Thyroid gland (tissue), 4 donors: ENCODE measurements at regions not wholly inside any gene's neighbourhood (a gene's known extent, or its start where the extent isn't known, plus 50 kb on each side); places are given as distances from the start of the nearest gene placed in this dataset.
"Not testable (repeated sequence)": the region's sequence is repeated elsewhere in the genome, so short reads cannot be mapped to it uniquely, and the experiment has no call there.

Source experiments
- DNase-seq, 2 donors: peaks; one replicate each; pipeline ENCODE4 v3.0.0-alpha.2; 2019
- H3K27ac ChIP-seq, 3 donors: fragments of 200-600 bp; sonication (generic); 1 replicate in 2 of 3; 2 replicates in 1 of 3; pipeline ENCODE4 v1.5.1; 2016 to 2019; ENCODE audit warnings: mild to moderate bottlenecking in 1 of 3, moderate library complexity in 1 of 3
- H3K27me3 ChIP-seq: fragments of 200-600 bp; sonication (generic); one replicate; pipeline ENCODE4 v1.5.1; 2019
- H3K36me3 ChIP-seq, 2 donors: fragments of 200-600 bp; sonication (generic); one replicate each; pipeline ENCODE4 v1.5.1; 2016 to 2019
- H3K4me1 ChIP-seq, 2 donors: fragments of 200-600 bp; sonication (generic); one replicate each; pipeline ENCODE4 v1.5.1; 2017 to 2019
- H3K4me3 ChIP-seq, 3 donors: fragments of 200-600 bp; sonication (generic); replicated peaks in 1 of 3; 1 replicate in 2 of 3; 2 replicates in 1 of 3; pipeline ENCODE4 v1.5.1; 2016; ENCODE audit warnings: mild to moderate bottlenecking in 1 of 3
- H3K9me3 ChIP-seq: fragments of 200-600 bp; sonication (generic); one replicate; pipeline ENCODE4 v1.5.1; 2017
- POLR2A ChIP-seq, 2 donors: fragments of 450-650 bp; IDR thresholded peaks; one replicate each; pipeline ENCODE4 v1.6.1; 2017; ENCODE audit warnings: antibody characterized with exemption in 2 of 2, mild to moderate bottlenecking in 2 of 2, moderate library complexity in 1 of 2
- WGBS, 2 donors: methylation state at CpG; one replicate each; pipeline ENCODE4 v1.1.5; 2017; 5-methylcytosine and 5-hydroxymethylcytosine counted together
- intact Hi-C: fragments of 100-400 bp; cut with DNase I; formaldehyde crosslinking; loops from one replicate; pipeline ENCODE4 v1.15.1; 2023
- TF ChIP-seq, protein P1 (sequence below), 6 experiments: fragments of 200-600 bp in 3 of 6; fragments of 450-650 bp in 3 of 6; sonication (generic) in 3 of 6; IDR thresholded peaks; one replicate each; pipeline ENCODE4 v1.5.1; 2016 to 2019; ENCODE audit warnings: antibody characterized with exemption in 6 of 6, mild to moderate bottlenecking in 2 of 6, inconsistent platforms in 1 of 6, moderate library complexity in 1 of 6

GRCh38 chr10:51007781-51008180 lies 66.5 kb upstream of the PRKG1 start:
- no peaks in the 10 kb centered on the region for H3K27me3 ChIP-seq
- WGBS, 2 donors: 75% methylated on average over 2 of the region's 2 CpGs
- no peaks in the 10 kb centered on the region for H3K9me3 ChIP-seq
- no peak overlapping the region for H3K27ac ChIP-seq
- H3K4me3 ChIP-seq: no peak overlapping the region
- H3K4me1 ChIP-seq: no peaks in the 10 kb centered on the region
- intact Hi-C loops: loop anchor here (5.0 kb wide), 1 partner anchor 1210 kb away; no protein-coding TSS in a partner anchor
- no peak for DNase-seq
- TF ChIP-seq POLR2A (IDR thresholded peaks at IDR 0.05): no peak
- TF ChIP-seq, protein P1, sequence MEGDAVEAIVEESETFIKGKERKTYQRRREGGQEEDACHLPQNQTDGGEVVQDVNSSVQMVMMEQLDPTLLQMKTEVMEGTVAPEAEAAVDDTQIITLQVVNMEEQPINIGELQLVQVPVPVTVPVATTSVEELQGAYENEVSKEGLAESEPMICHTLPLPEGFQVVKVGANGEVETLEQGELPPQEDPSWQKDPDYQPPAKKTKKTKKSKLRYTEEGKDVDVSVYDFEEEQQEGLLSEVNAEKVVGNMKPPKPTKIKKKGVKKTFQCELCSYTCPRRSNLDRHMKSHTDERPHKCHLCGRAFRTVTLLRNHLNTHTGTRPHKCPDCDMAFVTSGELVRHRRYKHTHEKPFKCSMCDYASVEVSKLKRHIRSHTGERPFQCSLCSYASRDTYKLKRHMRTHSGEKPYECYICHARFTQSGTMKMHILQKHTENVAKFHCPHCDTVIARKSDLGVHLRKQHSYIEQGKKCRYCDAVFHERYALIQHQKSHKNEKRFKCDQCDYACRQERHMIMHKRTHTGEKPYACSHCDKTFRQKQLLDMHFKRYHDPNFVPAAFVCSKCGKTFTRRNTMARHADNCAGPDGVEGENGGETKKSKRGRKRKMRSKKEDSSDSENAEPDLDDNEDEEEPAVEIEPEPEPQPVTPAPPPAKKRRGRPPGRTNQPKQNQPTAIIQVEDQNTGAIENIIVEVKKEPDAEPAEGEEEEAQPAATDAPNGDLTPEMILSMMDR (IDR thresholded peaks at IDR 0.05): no peak
- H3K36me3 ChIP-seq: no peaks in the 10 kb centered on the region

DNA sequence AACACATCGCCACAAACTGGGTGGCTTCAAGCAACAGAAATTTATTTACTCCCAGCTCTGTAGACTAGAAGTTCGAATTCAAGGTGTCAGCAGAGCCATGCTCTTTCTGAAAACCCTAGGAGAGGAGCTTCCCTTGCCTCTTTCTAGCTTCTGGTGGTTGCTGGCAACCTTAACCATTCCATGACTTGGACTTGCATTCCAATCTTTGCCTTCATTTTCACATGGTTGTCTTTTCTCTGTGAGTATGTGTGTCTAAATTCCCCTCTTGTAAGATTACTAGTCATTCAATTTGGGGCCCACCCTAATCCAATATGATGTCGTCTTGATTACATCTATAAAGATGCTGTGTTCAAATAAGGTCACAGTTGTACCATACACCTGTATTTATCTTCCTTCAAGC lies 65.9 kb upstream of the PRKG1 start:
- intact Hi-C loops: loop anchor here (5.0 kb wide), 1 partner anchor 1209 kb away; no protein-coding TSS in a partner anchor
- DNase-seq: no peak
- no peak for TF ChIP-seq POLR2A (IDR thresholded peaks at IDR 0.05)
- TF ChIP-seq, protein P1 (IDR thresholded peaks at IDR 0.05): no peak
- H3K36me3 ChIP-seq: no peaks in the 10 kb centered on the region
- H3K9me3 ChIP-seq: no peaks in the 10 kb centered on the region
- no peaks in the 10 kb centered on the region for H3K27me3 ChIP-seq
- H3K4me1 ChIP-seq: no peaks in the 10 kb centered on the region
- H3K4me3 ChIP-seq: no peak overlapping the region
- WGBS, 2 donors: 79 to 87% methylated on average over 3 of the region's 3 CpGs
- H3K27ac ChIP-seq: no peak overlapping the region

GRCh38 chr10:51010977-51011376 lies 63.3 kb upstream of the PRKG1 start:
- 14 to 21% methylated on average over 2 of the region's 2 CpGs for WGBS, 2 donors
- no peak overlapping the region for H3K27ac ChIP-seq

DNA sequence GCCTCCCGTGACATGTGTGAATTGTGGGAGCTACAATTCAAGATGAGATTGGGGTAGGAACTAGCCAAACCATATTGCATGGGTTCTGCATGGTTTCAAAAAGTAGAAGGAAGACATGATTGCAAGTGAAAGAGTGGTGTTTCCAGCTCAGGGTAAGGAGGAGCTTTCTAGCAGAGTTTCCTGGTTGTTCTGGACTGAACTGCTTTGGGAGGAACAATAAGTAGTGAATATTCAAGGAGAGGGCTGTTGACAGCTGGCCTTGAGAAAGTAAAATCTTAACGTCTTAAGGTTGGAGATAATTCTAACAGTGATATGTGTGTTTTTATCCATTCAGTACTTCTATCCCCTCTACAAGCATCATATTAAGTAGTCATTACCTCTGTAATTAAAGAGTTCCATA lies 62.2 kb upstream of the PRKG1 start:
- Histone ChIP-seq H3K4me3 (no peak overlapping the region), H3K36me3 (no peaks in the 10 kb centered on the region), H3K9me3 (no peaks in the 10 kb centered on the region), H3K27me3 (no peaks in the 10 kb centered on the region), H3K4me1 (peaks cover 0 to 10% of the 10 kb centered on the region in 2 donors), H3K27ac (no peak overlapping the region)
- 89 to 100% methylated on average over 2 of the region's 2 CpGs for WGBS, 2 donors
- intact Hi-C loops: no loop called here
- TF ChIP-seq, protein P1 (IDR thresholded peaks at IDR 0.05): no peak
- no peak for TF ChIP-seq POLR2A (IDR thresholded peaks at IDR 0.05)
- DNase-seq: no peak

More at GRCh38 chr10:51010977-51011376, 63.3 kb upstream of the PRKG1 start:
- Histone ChIP-seq H3K4me1 (peaks cover 0 to 10% of the 10 kb centered on the region in 2 donors), H3K36me3 (no peaks in the 10 kb centered on the region), H3K9me3 (no peaks in the 10 kb centered on the region), H3K4me3 (no peak overlapping the region), H3K27me3 (no peaks in the 10 kb centered on the region)
- DNase-seq: peak; percentile 4 to 9
- TF ChIP-seq POLR2A (IDR thresholded peaks at IDR 0.05): no peak
- TF ChIP-seq, protein P1 (IDR thresholded peaks at IDR 0.05): peak; percentile 52 to 92 (median 69)
- intact Hi-C loops: no loop called here

DNA sequence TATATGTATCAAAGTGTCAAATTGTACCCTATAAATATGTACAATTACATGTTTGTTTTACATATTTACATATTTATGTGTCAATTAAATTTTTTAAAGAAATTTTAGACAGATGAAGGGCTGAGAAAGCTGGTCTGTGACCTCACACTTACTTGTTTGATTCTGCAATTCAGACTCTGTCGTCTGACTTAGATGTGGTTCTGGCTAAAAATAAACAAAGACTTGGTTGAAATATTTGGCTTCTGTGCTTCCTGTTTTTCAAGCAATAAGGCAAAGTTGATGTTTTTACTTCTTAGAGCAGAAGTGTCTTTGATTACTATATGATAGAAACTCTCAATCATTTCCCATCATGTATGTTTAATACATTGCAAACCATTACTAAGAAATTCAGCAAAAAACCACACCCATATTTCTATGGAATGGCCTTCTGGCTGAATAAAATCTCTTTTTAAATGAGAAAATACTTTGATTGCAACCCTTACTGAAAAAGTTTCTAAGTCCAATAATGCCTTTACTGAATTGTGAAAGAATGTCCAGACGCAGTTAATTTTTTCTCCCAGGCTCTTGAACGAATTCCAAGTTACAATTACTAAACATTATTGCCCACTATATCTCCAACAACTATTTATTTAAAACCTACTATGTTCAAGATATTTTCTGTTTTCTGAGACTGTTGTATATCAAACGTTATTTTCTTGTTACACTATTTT lies 59.5 kb upstream of the PRKG1 start:
- Histone ChIP-seq H3K27ac (peak overlapping the region; percentile 15 to 21 (median 19)), H3K9me3 (no peaks in the 10 kb centered on the region), H3K36me3 (no peaks in the 10 kb centered on the region), H3K4me3 (no peak overlapping the region), H3K4me1 (peaks cover 0 to 10% of the 10 kb centered on the region in 2 donors), H3K27me3 (no peaks in the 10 kb centered on the region)
- intact Hi-C loops: no loop called here
- DNase-seq: no peak
- no peak for TF ChIP-seq POLR2A (IDR thresholded peaks at IDR 0.05)
- TF ChIP-seq, protein P1 (IDR thresholded peaks at IDR 0.05): no peak
- WGBS, 2 donors: 55 to 57% methylated on average over 4 of the region's 4 CpGs

GRCh38 chr10:51015390-51015754 lies 58.9 kb upstream of the PRKG1 start:
- H3K36me3 ChIP-seq, H3K9me3 ChIP-seq, DNase-seq, H3K27me3 ChIP-seq, H3K27ac ChIP-seq, intact Hi-C loops, H3K4me3 ChIP-seq: not testable (repeated sequence)
- H3K4me1 ChIP-seq: peaks cover 0 to 10% of the 10 kb centered on the region in 2 donors
